Neural cell (in vitro differentiated cells): ENCODE measurements at regions not wholly inside any gene's neighbourhood (a gene's known extent, or its start where the extent isn't known, plus 50 kb on each side); places are given as distances from the start of the nearest gene placed in this dataset.

Experiments used
- CTCF ChIP-seq: fragments of 450-650 bp; IDR thresholded peaks from 2 replicates; pipeline ENCODE4 v1.5.1; 2014; ENCODE audit warnings: antibody characterized with exemption, mild to moderate bottlenecking, moderate library complexity; ENCODE audit not compliant: poor library complexity, severe bottlenecking
- EP300 ChIP-seq: fragments of 450-650 bp; conservative IDR thresholded peaks from 2 replicates; pipeline ENCODE4 v1.6.1; 2014; ENCODE audit warnings: antibody characterized with exemption, mild to moderate bottlenecking, moderate library complexity; ENCODE audit not compliant: poor library complexity, severe bottlenecking
- EZH2 ChIP-seq: fragments of 200-600, 300-800 bp; shearing (Covaris generic), sonication (generic); IDR thresholded peaks from 2 replicates; pipeline ENCODE4 v1.6.1; 2014; ENCODE audit warnings: antibody characterized with exemption, low read length, borderline replicate concordance, mild to moderate bottlenecking; ENCODE audit not compliant: insufficient read depth, poor library complexity, severe bottlenecking
- MXI1 ChIP-seq: fragments of 450-650 bp; conservative IDR thresholded peaks from 2 replicates; pipeline ENCODE4 v1.6.1; 2014; ENCODE audit warnings: antibody characterized with exemption, mild to moderate bottlenecking; ENCODE audit not compliant: poor library complexity, severe bottlenecking
- POLR2AphosphoS5 ChIP-seq: IDR thresholded peaks from 2 replicates; pipeline ENCODE4 v1.6.1; 2012
- REST ChIP-seq: IDR thresholded peaks from 2 replicates; pipeline ENCODE4 v1.6.1; 2012; ENCODE audit warnings: borderline replicate concordance
- SMC3 ChIP-seq: fragments of 450-650 bp; conservative IDR thresholded peaks from 2 replicates; pipeline ENCODE4 v1.6.1; 2014; ENCODE audit warnings: antibody characterized with exemption, mild to moderate bottlenecking, moderate library complexity; ENCODE audit not compliant: poor library complexity
- TAF1 ChIP-seq: IDR thresholded peaks from 2 replicates; pipeline ENCODE4 v1.6.1; 2012; ENCODE audit warnings: low read depth

- TF ChIP-seq CTCF (no peak), POLR2AphosphoS5 (peak; percentile 78), EZH2 (no peak), SMC3 (no peak), EP300 (peak; percentile 58), MXI1 (no peak), TAF1 (no peak), REST (peak; percentile 84)
Measured at GRCh38 chr17:71580220-71580619, 540.6 kb upstream of the SOX9 start.
